NB4 (cell line): ENCODE measurements at regions not wholly inside any gene's neighbourhood (a gene's known extent, or its start where the extent isn't known, plus 50 kb on each side); places are given as distances from the start of the nearest gene placed in this dataset.

Experiments used
- POLR2A ChIP-seq: IDR thresholded peaks from 2 replicates; pipeline ENCODE4 v1.6.1; 2011; ENCODE audit warnings: mild to moderate bottlenecking; ENCODE audit not compliant: insufficient read length; ENCODE audit errors: extremely low read depth
- TF ChIP-seq, protein P1 (sequence below): IDR thresholded peaks from one replicate; pipeline ENCODE4 v1.5.1; 2012; ENCODE audit warnings: low read depth, low read length

DNA sequence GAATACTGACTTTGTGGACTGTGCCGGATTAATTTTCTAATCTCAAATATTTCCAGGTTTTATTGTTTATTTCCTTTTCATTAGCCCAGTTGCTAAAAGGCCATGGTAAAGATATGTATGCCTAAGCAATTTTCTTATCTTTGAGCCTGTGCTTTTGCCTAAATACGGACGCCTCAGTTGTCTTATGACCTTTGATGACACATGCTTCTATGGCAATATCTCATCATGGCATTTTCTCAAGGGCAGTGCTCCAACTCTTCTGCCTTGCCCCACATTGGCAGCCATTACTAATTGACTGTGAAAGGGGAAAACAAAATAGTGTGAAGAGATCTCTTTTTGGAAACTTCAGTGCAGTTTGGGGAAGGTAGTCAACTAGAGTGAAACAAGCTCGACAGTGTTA, 809.6 kb upstream of the NR2F2 start:
- TF ChIP-seq, protein P1, sequence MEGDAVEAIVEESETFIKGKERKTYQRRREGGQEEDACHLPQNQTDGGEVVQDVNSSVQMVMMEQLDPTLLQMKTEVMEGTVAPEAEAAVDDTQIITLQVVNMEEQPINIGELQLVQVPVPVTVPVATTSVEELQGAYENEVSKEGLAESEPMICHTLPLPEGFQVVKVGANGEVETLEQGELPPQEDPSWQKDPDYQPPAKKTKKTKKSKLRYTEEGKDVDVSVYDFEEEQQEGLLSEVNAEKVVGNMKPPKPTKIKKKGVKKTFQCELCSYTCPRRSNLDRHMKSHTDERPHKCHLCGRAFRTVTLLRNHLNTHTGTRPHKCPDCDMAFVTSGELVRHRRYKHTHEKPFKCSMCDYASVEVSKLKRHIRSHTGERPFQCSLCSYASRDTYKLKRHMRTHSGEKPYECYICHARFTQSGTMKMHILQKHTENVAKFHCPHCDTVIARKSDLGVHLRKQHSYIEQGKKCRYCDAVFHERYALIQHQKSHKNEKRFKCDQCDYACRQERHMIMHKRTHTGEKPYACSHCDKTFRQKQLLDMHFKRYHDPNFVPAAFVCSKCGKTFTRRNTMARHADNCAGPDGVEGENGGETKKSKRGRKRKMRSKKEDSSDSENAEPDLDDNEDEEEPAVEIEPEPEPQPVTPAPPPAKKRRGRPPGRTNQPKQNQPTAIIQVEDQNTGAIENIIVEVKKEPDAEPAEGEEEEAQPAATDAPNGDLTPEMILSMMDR, result no peak
- TF ChIP-seq POLR2A, result no peak
